ENCODE measurements at regions not wholly inside any gene's neighbourhood (a gene's known extent, or its start where the extent isn't known, plus 50 kb on each side); places are given as distances from the start of the nearest gene placed in this dataset.

GRCh38 chr7:17554341-17555015, 256.0 kb downstream of the AHR start:
- TF ChIP-seq, protein P1, sequence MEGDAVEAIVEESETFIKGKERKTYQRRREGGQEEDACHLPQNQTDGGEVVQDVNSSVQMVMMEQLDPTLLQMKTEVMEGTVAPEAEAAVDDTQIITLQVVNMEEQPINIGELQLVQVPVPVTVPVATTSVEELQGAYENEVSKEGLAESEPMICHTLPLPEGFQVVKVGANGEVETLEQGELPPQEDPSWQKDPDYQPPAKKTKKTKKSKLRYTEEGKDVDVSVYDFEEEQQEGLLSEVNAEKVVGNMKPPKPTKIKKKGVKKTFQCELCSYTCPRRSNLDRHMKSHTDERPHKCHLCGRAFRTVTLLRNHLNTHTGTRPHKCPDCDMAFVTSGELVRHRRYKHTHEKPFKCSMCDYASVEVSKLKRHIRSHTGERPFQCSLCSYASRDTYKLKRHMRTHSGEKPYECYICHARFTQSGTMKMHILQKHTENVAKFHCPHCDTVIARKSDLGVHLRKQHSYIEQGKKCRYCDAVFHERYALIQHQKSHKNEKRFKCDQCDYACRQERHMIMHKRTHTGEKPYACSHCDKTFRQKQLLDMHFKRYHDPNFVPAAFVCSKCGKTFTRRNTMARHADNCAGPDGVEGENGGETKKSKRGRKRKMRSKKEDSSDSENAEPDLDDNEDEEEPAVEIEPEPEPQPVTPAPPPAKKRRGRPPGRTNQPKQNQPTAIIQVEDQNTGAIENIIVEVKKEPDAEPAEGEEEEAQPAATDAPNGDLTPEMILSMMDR (IDR thresholded peaks at IDR 0.05): no peak
- TF ChIP-seq POLR2A (IDR thresholded peaks at IDR 0.05): no peak
- TF ChIP-seq POLR2AphosphoS5 (IDR thresholded peaks at IDR 0.05; ENCODE audit: insufficient read depth in 1 of 2, low read depth in 1 of 2): no peak

Data from vagina (tissue), 2 donors.